ENCODE measurements at regions not wholly inside any gene's neighbourhood (a gene's known extent, or its start where the extent isn't known, plus 50 kb on each side); places are given as distances from the start of the nearest gene placed in this dataset.

- H3K23me2 ChIP-seq (ENCODE audit: insufficient read length, low read depth, low read length, poor library complexity, severe bottlenecking), result no peaks in the 10 kb centered on the region
- no peak overlapping the region for H2BK12ac ChIP-seq (ENCODE audit: insufficient read length, low read depth, low read length)
- no peaks in the 10 kb centered on the region for H3K27me3 Mint-ChIP-seq (ENCODE audit: low read depth)
- no peak overlapping the region for H2AFZ ChIP-seq (ENCODE audit: low read length)
- no peak overlapping the region for H3K23ac ChIP-seq (ENCODE audit: insufficient read length, low read depth, low read length)
- no peak overlapping the region for H3K18ac ChIP-seq (ENCODE audit: insufficient read length, low read depth, low read length)
- H2BK15ac ChIP-seq (ENCODE audit: low read depth, low read length), result no peak overlapping the region
- H3K4me3 Mint-ChIP-seq, result no peak overlapping the region
- H3K4me2 ChIP-seq (ENCODE audit: insufficient read depth, insufficient read length, low read length), result no peak overlapping the region
- H3K79me2 ChIP-seq (ENCODE audit: insufficient read depth, low read length), result no peaks in the 10 kb centered on the region
- H3K9me3 Mint-ChIP-seq, result no peaks in the 10 kb centered on the region
- TF ChIP-seq CTCF (conservative IDR thresholded peaks at IDR 0.05), result no peak
- no peaks in the 10 kb centered on the region for H3K9me3 ChIP-seq (ENCODE audit: control insufficient read depth, low read depth, low read length)
- H3K27ac ChIP-seq (ENCODE audit: insufficient read length, low read depth, low read length), result no peak overlapping the region
- no peak overlapping the region for H2BK5ac ChIP-seq (ENCODE audit: insufficient read length, low read length)
- no peaks in the 10 kb centered on the region; a peak in 2 of 7 replicates for H3K36me3 Mint-ChIP-seq (ENCODE audit: insufficient read depth in 1 of 3, low read depth in 3 of 3)
- H3K4ac ChIP-seq (ENCODE audit: low read depth, low read length), result no peak overlapping the region
- H4K91ac ChIP-seq (ENCODE audit: insufficient read length, low read depth, low read length), result no peak overlapping the region
- H3K4me1 Mint-ChIP-seq, result peaks cover 0 to under 1% of the 10 kb centered on the region in 2 experiments; a peak in 2 of 4 replicates
- no peak overlapping the region for H3K27ac Mint-ChIP-seq
- no peak overlapping the region for H4K5ac ChIP-seq (ENCODE audit: insufficient read length, low read depth, low read length)
- no peak overlapping the region for H3K9ac ChIP-seq (ENCODE audit: extremely low read depth, insufficient read length, low read length)
- no peak overlapping the region for H3K56ac ChIP-seq (ENCODE audit: insufficient read length, low read depth, low read length)
- no peak for DNase-seq
- H2BK120ac ChIP-seq (ENCODE audit: low read depth, low read length, poor library complexity, severe bottlenecking), result no peak overlapping the region
- no peaks in the 10 kb centered on the region for H3K79me1 ChIP-seq (ENCODE audit: insufficient read depth, low read depth, low read length, poor library complexity, severe bottlenecking)
- H3T11ph ChIP-seq (ENCODE audit: low read length), result no peak overlapping the region
- H2AK5ac ChIP-seq (ENCODE audit: insufficient read length, low read length), result no peak overlapping the region
- H3K27me3 ChIP-seq (ENCODE audit: insufficient read depth, low read length), result no peaks in the 10 kb centered on the region
- no peaks in the 10 kb centered on the region for H4K20me1 ChIP-seq (ENCODE audit: control insufficient read depth, insufficient read depth, insufficient read length)
- H3K14ac ChIP-seq (ENCODE audit: insufficient read depth, low read length), result no peak overlapping the region
- no peak overlapping the region for H4K8ac ChIP-seq (replicated peaks; ENCODE audit: insufficient read length, low read depth, low read length)
- no peaks in the 10 kb centered on the region for H3K4me1 ChIP-seq (ENCODE audit: insufficient read depth, low read length)
- whole genome bisulfite sequencing (ENCODE audit: extremely low coverage, insufficient read length, low lambda C conversion rate), result no CpG with 5 or more reads among the region's 1 CpG
- H2BK20ac ChIP-seq (ENCODE audit: low read depth, low read length, poor library complexity, severe bottlenecking), result no peak overlapping the region
Measured at GRCh38 chr5:42163083-42163482, 238.0 kb downstream of the FBXO4 start.
